GM19455 (cell line): ENCODE measurements at regions not wholly inside any gene's neighbourhood (a gene's known extent, or its start where the extent isn't known, plus 50 kb on each side); places are given as distances from the start of the nearest gene placed in this dataset.

Experiments
- ATAC-seq: cut with Tn5 transposase; IDR thresholded peaks from one replicate; pipeline ENCODE4 v1.9.1; 2021; ENCODE audit not compliant: unreplicated experiment

DNA sequence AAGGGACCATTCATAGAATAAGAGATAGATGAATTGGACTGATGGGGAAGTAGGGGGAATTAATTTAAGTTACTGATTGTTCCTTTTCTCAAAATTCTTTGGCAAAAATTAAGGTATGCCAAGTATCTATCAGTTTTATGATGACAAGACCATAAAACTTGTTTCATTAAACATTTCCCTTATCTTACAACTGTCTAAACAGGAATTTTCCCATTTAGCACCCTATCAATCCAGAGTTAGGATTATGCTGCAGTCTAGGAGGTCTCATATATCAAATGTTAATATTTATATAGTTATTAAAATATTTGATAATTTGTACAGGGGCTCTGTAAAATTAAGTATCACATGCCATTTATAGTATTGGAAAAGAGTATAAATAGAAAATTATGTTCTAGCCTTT, 51.5 kb upstream of the ARID1B start:
- ATAC-seq = no peak

DNA sequence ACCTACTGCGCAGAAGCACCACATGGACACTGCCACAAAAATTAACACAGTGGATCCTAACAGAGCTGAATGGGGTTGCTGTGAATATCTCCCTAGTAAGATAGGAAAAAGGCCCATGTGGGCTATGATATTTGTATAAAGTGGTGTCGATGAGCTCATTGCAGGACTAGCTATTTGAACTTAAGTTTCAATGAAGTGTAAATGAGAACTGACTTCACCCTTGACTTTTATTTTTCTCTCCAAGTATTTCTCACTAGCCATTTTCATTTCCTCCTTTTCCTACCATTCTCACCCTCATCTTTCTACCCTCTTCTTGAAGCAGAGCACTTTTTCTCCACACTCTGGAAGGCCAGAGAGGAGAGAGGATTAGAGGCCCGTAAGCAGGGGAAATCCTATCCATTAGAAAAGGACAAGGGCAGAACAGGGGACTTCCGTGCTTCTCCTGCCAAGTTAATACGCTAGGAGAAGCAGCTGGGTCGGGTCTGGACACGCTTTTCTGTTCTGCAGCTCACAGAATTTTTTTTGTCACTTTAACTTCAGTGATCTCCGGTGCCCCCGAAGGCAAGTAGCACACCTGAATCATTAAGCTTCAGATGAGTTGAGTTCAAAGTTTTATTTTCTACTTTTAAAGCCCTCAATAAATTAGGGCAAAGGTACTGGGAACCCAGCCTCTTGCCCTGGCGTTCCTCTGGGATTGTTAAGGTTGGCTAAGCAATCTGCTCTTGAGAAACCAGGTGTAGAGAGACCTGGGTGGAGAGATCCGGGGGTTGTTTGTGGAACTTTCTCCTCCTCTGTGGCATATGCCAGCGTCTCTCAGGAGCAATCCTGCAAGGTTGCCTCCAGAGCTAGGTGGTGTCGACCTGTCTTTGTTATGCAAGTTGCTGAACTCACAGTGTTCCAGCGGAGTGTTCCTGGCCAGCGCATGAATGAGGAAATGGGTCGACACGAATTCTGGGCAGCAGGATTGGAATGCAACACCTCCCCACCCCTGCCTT, 56.2 kb upstream of the ARID1B start:
- ATAC-seq = peak; percentile 30

DNA sequence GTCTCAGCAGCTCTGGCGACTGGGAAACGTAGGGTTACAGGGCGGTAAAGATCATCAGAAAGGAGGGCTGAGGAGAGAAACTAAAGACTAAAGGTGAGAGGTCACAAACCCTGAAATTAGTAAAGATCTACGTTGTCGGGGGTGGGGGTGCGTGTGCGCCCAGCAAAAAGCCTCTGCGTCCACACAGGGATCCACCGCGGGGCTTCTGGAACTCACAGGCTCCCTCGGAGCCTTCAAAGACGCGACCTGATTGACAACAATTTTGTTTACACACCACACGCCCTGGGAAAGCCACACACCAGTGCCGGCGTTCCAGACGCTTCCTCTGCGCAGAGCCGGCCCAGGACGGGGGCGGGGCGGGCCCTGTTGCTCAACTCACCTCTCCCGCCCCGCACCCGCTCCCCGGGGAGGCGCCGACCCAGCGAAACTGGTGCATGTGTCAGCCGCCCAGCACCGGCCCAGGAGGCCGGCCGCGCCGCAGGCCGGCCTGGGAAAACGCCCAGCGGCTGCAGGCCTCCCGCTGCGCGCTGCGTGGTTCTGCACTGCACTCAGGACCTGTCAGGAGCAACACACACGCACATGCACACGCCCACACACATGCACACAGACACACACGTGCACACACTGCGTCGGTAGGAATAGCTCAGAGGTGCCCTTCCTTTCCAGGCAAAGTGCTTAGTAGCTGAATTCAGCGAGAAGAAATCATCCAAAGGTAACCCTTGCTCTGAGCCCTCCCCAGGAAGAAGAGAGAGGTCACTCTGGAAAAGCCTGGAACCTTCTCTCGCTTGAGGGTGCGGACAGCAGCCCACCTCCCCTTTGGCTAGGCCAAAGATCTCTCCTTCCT, 57.2 kb upstream of the ARID1B start:
- ATAC-seq = peak; percentile 80

DNA sequence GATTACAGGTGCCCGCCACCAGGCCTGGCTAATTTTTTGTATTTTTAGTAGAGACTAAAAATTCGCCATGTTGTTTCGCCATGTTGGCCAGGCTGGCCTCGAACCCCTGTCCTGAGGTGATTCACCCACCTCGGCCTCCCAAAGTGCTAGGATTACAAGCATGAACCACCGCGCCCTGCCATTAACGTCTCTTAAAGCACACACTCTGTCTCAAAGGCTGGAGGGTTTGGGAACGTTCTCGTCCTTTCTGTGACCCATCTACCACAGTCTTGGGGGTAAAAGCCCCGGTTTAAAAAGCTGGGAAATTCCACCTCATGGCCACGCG, 57.8 kb upstream of the ARID1B start:
- no peak for ATAC-seq

DNA sequence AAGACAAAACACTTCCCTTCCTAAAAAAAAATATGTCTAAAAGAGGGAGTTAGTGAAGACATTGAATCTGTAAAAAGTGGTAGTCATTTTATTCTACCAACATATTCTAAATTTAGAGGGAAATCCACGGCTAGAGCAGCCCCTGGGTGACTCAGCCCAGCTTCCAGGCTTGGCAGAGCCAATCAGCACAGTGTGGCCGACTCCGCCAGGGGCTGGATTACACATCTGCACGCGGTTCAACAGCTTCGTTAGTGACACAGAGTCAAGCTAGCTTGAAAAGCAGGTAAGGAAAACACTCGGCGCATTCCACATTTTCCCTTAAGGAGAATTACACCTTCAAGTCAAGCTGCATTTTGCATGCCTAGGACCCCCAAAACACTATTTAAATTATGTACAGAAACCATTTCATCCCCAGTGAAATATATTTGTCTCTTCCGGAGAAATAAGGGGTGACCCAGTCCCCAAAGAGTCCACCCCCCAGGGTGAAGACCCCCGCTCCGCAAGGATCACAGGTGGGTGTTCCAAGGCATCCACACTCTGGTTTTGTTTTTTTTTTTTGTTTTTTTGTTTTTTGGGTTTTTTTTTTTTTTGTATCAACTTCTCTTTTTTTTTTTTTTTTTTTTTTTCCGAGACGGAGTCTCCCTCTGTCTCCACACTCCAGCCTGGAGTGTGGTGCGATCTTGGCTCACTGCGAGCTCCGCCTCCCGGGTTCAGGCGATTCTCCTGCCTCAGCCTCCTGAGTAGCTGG, 58.4 kb upstream of the ARID1B start:
- no peak for ATAC-seq

DNA sequence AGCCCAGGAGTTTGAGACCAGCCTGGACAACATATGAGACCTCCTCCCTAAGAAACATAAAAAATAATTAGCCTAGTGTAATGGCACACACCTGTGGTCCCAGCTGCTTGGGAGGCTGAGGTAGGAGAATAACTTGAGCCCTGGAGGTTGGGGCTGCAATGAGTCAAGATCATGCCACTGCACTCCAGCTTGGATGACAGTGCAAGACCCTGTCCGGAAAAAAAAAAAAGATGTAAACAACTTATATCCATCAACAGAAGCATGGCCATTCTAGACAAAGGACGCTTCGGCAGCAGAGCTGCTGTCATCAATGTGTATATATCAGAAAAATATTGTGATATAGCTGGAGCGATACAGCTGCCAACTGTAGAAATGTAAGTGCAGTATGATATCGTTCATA, 59.6 kb upstream of the ARID1B start:
- no peak for ATAC-seq

DNA sequence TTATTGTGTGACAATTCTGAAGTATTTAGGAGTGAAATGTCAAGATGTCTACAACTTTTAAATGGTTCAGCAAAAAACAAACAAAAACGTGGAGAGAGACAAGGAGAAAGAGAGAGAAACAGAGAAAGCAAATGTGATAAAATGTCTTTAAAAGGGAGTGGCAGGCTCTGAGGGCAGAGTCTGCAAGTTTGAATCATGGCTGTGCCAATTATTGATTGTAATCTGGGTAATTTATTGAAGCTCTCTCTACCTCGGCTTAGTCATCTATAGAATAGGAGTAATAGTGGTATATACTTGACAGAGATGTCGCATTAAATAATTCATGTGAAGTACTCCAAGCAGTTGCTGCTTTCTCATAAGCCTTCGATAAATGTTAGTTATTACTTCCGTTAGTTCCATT, 61.3 kb upstream of the ARID1B start:
- ATAC-seq = no peak

DNA sequence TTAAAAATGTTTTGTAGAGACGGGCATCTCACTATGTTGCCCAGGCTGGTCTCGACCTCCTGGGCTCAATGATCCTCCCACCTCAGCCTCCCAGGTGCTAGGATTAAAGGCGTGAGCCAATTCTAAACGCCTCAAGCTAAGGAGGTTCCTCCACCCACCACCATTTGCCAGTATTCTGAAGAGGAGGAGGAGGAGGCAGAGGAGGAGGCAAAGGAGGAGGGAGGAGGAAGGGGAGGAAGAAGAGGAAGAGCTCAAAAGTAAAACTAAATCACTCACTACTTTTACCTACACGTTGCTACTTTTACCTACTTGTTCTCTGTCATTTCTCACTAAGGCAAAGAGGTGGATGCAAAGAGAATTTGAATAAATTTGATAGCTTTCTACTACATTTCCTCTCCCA, 63.6 kb upstream of the ARID1B start:
- no peak for ATAC-seq

DNA sequence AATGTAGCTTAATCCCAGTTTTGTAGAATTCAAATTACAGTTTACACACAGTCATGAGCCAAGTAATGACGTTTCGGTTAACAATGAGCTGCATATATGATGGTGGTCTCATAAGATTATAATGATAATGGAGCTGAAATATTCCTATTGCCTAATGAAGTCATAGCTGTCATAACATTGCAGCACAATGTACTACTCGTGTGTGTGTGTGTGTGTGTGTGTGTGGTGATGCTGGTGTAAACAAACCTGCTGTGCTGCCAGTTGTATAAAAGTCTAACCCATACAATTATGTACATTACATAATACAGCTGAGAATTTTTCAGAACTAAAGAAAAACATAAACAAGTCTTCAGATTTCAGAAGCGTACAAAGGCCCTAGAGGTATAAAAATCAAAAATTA, 66.7 kb upstream of the ARID1B start:
- ATAC-seq = no peak

DNA sequence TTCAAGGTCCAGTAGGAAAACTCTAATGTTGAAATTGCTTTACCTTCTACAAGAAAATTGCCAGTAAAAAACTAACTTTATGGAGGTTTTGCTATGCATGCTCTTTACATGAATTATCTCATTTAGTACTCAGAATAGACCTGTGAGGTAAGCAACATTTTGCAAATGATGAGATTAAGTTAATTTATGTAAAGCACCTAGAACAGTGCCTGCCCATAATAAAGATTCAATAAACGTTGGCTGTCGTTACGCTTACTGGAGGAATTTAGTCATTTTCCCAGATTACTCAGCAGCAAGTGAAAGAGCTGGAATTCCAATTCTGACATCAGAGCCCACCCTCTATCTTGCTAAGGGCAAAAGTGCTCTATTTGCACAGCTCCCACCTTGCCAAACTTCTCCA, 69.4 kb upstream of the ARID1B start:
- no peak for ATAC-seq

DNA sequence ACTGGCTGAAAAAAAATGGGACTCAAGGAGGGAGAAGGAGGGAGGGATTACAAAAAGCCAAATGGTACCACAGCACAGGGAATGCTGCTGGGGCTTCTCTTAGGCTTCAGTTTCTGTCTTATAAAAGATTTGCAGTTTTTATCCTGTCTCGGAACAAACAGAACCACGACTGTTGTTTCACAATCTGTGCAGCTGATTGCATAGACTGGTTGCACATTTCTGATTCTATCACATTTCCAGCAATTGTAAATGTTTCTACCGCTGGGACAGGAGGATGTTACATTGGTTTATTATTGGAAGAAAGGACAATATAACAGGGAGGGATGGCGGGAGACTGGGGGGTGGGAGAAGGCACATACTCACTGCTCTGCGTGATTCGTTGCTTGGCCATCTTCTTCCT, 73.5 kb upstream of the ARID1B start:
- ATAC-seq = no peak

DNA sequence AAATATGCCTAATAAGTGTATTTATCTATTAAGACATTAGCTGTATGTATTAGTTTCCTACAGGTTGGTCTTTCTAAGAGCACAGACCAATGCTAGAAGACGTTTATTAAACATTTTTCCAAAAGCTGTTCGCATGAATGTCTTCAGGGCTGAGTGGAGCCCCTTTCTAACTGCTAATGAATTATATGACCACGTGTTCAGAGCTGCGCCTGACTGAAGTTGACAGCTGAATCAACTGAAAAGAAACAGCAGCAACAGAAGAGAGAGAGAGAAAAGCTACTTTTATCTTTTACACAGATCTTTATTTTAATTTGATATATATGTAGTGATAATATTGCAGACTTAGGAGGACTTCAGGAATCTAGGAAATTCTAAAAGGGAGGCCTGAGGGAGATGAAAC, 75.2 kb upstream of the ARID1B start:
- no peak for ATAC-seq

DNA sequence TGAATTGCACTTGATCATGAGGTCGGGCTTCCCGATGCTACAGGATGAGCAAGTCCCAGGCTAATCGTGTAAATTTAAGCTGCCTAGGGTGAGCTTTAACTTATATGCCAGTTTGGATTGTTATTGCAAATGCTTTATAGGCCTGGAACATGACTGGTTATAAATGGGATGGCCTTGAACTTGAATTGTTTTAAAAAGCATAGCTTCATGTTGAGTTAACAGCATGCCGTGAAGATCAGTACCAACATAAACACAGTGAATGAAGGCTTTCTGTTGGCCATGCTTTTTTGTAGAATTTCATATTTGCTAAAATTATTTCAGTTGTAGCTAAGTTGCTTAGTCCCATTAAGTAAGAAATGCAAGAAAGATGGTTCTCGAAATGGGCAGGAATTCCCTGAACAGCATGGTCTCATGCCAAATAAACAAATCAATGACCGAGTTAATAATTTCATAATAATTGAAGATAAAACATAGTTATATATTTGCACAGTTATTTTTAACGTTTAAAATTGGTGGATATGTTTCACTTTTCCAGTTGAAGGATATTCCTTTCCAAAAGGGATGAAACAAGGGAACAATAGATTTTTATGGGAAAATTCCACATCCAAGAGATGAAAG, 76.6 kb upstream of the ARID1B start:
- no peak for ATAC-seq

DNA sequence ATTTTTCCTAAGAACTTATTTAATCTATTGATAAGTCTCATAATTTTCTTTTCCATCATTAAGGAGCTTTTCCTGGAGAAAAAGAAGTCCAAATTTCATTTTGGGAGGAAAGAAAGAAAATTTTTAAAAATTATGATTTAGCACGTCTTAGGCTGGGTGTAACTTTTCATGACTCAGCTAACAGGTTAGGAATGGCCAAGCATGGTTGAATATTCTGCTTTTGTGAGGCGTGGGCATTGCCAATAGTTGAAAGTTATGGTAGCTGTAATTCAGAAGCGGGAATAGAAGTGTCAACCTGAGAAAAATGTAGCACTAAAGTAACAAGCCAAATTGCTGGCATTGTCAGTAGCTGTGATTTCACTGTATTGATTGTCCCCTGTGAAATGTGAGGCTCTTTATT, 77.2 kb upstream of the ARID1B start:
- no peak for ATAC-seq

DNA sequence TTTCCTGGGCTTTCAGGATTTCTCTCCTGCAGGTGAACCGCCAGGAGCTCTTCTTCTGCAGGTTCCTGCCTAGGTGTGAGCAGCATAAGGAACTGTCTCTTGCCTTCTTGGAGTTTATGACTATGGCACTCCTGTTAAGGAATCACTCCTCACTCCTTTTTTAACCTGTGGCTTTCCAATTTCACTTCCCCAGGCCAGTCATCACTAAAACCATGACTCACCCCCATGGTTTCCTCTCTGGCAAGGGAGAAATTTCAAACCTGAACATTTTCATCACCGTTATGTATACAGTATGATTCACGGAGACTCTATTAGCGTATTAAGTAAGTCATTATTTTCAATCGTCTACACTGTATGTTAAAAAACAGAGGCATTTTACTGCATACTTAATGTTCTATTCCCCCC, 78.2 kb upstream of the ARID1B start:
- ATAC-seq = no peak

DNA sequence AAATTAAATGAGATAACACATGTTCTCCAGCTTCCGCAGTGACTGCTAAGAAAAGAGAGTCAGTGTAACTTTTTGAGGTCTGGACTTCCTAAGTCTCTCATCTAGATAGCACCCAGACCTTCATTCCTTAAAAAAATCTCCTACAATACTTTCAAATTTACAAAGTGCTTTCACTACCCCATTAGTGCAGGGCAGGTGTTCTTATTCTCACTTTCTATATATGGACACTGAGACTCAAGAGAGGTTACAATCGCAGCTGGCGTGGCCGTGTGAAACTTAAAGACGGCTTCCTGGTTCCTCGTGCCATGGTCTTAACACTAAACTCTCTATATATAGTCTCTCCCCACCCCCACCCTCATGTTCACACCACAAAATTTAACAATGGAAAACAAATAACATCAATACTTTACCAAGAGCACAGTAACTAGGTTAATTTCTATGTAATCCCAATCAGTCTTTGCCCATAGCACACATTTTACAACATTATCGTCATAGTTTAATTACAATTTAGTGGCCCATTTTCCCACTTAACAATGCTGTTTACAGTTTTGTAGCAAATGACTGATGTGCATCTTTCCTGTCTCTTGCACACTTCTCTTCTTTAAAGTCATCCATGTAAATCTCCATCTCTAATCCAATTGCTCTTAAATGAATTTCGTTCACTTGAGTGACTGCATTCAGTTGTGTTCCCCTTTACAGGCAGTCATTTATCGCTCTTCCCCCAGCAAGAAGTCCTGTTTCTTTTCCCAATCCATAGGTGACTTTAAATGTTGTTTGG, 78.8 kb upstream of the ARID1B start:
- ATAC-seq = peak; percentile 84

DNA sequence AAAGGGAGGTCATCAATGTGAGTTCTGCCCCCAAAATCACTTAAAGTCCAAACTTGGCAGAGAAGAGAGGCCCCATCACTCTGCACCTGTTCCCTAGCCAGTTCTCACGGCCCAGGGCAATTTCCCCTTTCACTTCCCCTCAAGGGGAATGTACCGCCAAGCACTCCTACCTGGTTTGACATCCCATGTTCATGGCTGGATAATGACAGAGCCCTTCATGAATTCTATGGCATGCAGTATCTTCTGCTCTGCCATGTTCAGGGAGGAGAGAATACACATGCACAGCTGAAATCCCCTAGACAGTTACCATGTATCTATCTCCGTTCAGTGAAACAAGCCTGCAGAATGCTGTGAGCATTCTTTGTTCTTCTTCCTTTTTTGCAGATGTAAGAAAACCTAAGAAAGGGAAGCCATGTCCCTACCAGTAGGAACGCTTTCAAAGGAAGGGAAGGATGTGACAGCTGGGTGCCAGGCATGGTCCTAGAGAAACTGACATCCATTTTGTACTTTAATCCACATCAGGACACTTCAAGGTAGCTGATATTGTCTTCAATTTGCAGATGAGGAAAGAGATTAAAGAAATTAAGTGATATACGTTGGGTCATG, 79.8 kb upstream of the ARID1B start:
- no peak for ATAC-seq

DNA sequence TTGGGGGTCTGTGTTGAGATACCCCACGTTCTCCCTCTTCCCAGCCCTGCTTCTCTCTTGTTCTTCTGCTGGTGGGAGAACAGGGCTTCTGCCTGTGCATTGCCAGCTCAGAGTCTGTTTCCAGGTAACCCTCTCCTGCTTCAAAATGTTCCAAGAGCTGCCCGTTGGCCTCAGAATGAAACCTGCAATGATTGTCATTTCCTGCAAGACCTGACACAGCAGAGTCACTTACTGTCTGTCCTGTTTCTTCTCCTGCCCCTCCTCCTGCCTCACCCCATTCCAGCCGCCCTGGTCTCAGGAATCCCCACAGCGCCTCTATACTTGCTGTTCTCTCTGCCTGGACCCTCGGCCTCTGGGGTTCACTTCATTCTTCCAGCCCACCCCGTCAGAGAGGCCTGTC, 81.4 kb upstream of the ARID1B start:
- no peak for ATAC-seq

DNA sequence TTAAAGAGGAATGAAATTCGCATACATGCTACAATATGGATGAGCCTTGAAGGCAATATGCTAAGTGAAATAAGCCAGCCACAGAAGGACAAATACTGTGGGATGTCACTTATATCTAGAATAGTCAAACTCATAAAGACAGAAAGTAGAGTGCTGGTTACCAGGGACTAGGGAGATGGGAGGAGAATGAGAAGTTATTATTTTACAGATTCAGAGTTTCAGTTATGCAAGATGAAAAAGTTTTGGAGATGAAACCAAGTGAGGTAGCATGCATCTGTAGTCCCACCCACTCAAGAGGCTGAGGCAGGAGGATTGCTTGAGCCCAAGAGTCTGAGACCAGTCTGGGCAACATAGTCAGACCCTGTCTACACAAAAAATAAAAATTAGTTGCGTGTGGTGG, 82.5 kb upstream of the ARID1B start:
- ATAC-seq = no peak

DNA sequence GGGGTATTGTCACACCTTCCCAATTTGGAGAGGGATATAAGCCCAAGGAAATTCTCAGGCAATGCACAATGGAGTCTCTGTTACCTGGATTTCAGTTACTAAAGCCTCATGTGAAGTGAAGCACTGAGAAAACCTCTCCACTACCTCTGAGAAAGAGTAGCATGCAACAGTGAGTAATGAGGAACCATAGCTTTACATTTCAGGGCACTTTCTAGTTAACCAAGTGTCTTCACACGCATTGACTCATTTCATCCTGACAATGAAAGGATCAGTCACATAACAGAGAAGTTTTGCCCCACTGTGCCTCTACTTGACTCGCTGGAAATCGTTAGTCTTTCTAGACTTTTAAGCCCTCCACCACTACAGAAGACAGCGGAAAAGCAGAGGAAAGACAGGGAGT, 86.2 kb upstream of the ARID1B start:
- peak; percentile 54 for ATAC-seq
